Esophagus squamous epithelium (tissue), 4 donors: ENCODE measurements at regions not wholly inside any gene's neighbourhood (a gene's known extent, or its start where the extent isn't known, plus 50 kb on each side); places are given as distances from the start of the nearest gene placed in this dataset.

Experiments used
- CTCF ChIP-seq, 6 experiments: fragments of 450-650 bp in 4 of 6; fragments of 200-600 bp in 2 of 6; sonication (generic) in 2 of 6; IDR thresholded peaks; one replicate each; pipeline ENCODE4 v1.5.1; 2016 to 2019; ENCODE audit warnings: antibody characterized with exemption in 6 of 6, mild to moderate bottlenecking in 4 of 6, moderate library complexity in 4 of 6
- POLR2A ChIP-seq, 4 donors: fragments of 450-650 bp; IDR thresholded peaks; one replicate each; pipeline ENCODE4 v1.6.1; 2017; ENCODE audit warnings: antibody characterized with exemption in 4 of 4, mild to moderate bottlenecking in 4 of 4, moderate library complexity in 3 of 4

GRCh38 chr14:85172290-85172689 is 357.7 kb upstream of the FLRT2 start:
- TF ChIP-seq CTCF (IDR thresholded peaks at IDR 0.05) (no peak), POLR2A (IDR thresholded peaks at IDR 0.05) (no peak)
